ENCODE measurements at regions not wholly inside any gene's neighbourhood (a gene's known extent, or its start where the extent isn't known, plus 50 kb on each side); places are given as distances from the start of the nearest gene placed in this dataset.

GRCh38 chr9:74277532-74277931 lies 219.6 kb upstream of the RORB start:
- DNase-seq, result no peak

- no peak for DNase-seq
These were observed 215.5 kb upstream of the RORB start for GRCh38 chr9:74281674-74282073.

- no peak for DNase-seq
These were observed 214.4 kb upstream of the RORB start for GRCh38 chr9:74282526-74283253.

- DNase-seq, result no peak
These were observed 212.3 kb upstream of the RORB start for GRCh38 chr9:74284581-74285450.

GRCh38 chr9:74293479-74293878 lies 203.7 kb upstream of the RORB start:
- no peak for DNase-seq

GRCh38 chr9:74303945-74304344 lies 193.2 kb upstream of the RORB start:
- DNase-seq, result no peak

- no peak for DNase-seq
These were observed 192.5 kb upstream of the RORB start for GRCh38 chr9:74304598-74304997.

GRCh38 chr9:74309654-74310053 lies 187.5 kb upstream of the RORB start:
- DNase-seq, result no peak

- DNase-seq, result no peak
These were observed 179.9 kb upstream of the RORB start for GRCh38 chr9:74317235-74317634.

- DNase-seq, result no peak
These were observed 175.7 kb upstream of the RORB start for GRCh38 chr9:74321396-74321795.

- DNase-seq, result no peak
These were observed 174.3 kb upstream of the RORB start for GRCh38 chr9:74322661-74323314.

- DNase-seq, result no peak
These were observed 166.5 kb upstream of the RORB start for GRCh38 chr9:74330487-74331214.

GRCh38 chr9:74331607-74332006 lies 165.5 kb upstream of the RORB start:
- no peak for DNase-seq

GRCh38 chr9:74333384-74334032 lies 163.6 kb upstream of the RORB start:
- DNase-seq, result no peak

GRCh38 chr9:74334271-74334670 lies 162.9 kb upstream of the RORB start:
- DNase-seq, result no peak

GRCh38 chr9:74336161-74336560 lies 161.0 kb upstream of the RORB start:
- DNase-seq, result no peak

GRCh38 chr9:74348777-74349176 lies 148.4 kb upstream of the RORB start:
- no peak for DNase-seq

- DNase-seq, result no peak
These were observed 142.0 kb upstream of the RORB start for GRCh38 chr9:74355107-74355506.

- no peak for DNase-seq
These were observed 139.6 kb upstream of the RORB start for GRCh38 chr9:74357577-74357976.

GRCh38 chr9:74358959-74359358 lies 138.2 kb upstream of the RORB start:
- DNase-seq, result no peak

GRCh38 chr9:74361508-74361907 lies 135.6 kb upstream of the RORB start:
- DNase-seq, result no peak

- no peak for DNase-seq
These were observed 134.7 kb upstream of the RORB start for GRCh38 chr9:74362423-74362822.

GRCh38 chr9:74366111-74366510 lies 131.0 kb upstream of the RORB start:
- DNase-seq, result no peak

Data from activated CD4-positive, CD25-positive, alpha-beta regulatory T cell (primary cell).